ENCODE measurements at regions not wholly inside any gene's neighbourhood (a gene's known extent, or its start where the extent isn't known, plus 50 kb on each side); places are given as distances from the start of the nearest gene placed in this dataset.

- no peak overlapping the region for H3K4me3 ChIP-seq (ENCODE audit: low read length)
- H3K36me3 ChIP-seq (ENCODE audit: control insufficient read depth, insufficient read depth, low read length), result no peaks in the 10 kb centered on the region
- WGBS (ENCODE audit: insufficient coverage), result 86% methylated on average over 9 of the region's 9 CpGs
- no peak overlapping the region for H3K27ac ChIP-seq (ENCODE audit: low read length)
- Mint-ChIP-seq H3K9me3 (no peaks in the 10 kb centered on the region), H3K36me3 (no peaks in the 10 kb centered on the region), H3K27me3 (ENCODE audit: low read depth in 2 of 2) (peaks cover 6 to 7% of the 10 kb centered on the region in 2 donors), H3K27ac (no peak overlapping the region), H3K4me1 (peaks cover 18 to 21% of the 10 kb centered on the region in 2 donors), H3K4me3 (no peak overlapping the region)
- H3K4me1 ChIP-seq (ENCODE audit: control insufficient read depth, insufficient read depth, low read length), result peaks cover 4% of the 10 kb centered on the region
- no peak for TF ChIP-seq CTCF (IDR thresholded peaks at IDR 0.05)
- intact Hi-C loops (cut with micrococcal nuclease), result loop anchor here (5.0 kb wide), 1 partner anchor 1267 kb away; no protein-coding TSS in a partner anchor
- no peaks in the 10 kb centered on the region for H3K9me3 ChIP-seq (ENCODE audit: control insufficient read depth, insufficient read depth, low read length)
- DNase-seq, result no peak
- no peak for ATAC-seq
- H3K27me3 ChIP-seq (ENCODE audit: control insufficient read depth, insufficient read depth, low read length), result peaks cover 5% of the 10 kb centered on the region
These were observed 88.6 kb upstream of the DHRSX start for GRCh38 chrX:2589186-2590020.

DNA sequence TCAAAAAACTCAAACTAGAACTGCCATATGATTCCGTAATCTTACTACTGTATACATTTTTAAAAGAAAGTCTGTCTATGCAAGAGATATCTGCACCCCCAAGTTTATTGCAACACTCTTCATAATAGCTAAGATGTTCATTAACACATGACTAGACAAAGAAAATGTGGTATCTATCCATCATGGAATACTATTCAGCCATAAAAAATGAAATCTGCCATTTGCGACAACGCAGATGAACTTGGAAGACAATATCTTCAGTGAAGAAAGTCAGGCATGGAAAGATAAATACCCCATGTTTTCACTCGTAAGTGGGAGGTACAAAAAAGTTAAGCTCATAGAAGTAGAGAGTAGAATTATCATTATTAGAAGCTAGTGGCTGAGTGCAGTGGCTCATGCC is 87.3 kb upstream of the DHRSX start:
- Mint-ChIP-seq H3K9me3 (no peaks in the 10 kb centered on the region), H3K4me3 (no peak overlapping the region), H3K36me3 (no peaks in the 10 kb centered on the region), H3K4me1 (peaks cover 13 to 16% of the 10 kb centered on the region in 2 donors), H3K27me3 (ENCODE audit: low read depth in 2 of 2) (peaks cover 9 to 13% of the 10 kb centered on the region in 2 donors), H3K27ac (no peak overlapping the region)
- 96% methylated on average over 4 of the region's 4 CpGs for WGBS (ENCODE audit: insufficient coverage)
- H3K27ac ChIP-seq (ENCODE audit: low read length), result no peak overlapping the region
- H3K4me1 ChIP-seq (ENCODE audit: control insufficient read depth, insufficient read depth, low read length), result peaks cover 2% of the 10 kb centered on the region
- H3K36me3 ChIP-seq (ENCODE audit: control insufficient read depth, insufficient read depth, low read length), result no peaks in the 10 kb centered on the region
- DNase-seq (no peak), ATAC-seq (no peak)
- H3K4me3 ChIP-seq (ENCODE audit: low read length), result no peak overlapping the region
- peaks cover 8% of the 10 kb centered on the region for H3K27me3 ChIP-seq (ENCODE audit: control insufficient read depth, insufficient read depth, low read length)
- no peaks in the 10 kb centered on the region for H3K9me3 ChIP-seq (ENCODE audit: control insufficient read depth, insufficient read depth, low read length)
- TF ChIP-seq CTCF (IDR thresholded peaks at IDR 0.05), result no peak
- intact Hi-C loops (cut with micrococcal nuclease), result no loop called here

GRCh38 chrX:2587146-2587545 is 86.4 kb upstream of the DHRSX start:
- Mint-ChIP-seq H3K4me3 (no peak overlapping the region), H3K27ac (no peak overlapping the region), H3K36me3 (no peaks in the 10 kb centered on the region), H3K4me1 (peaks cover 7 to 11% of the 10 kb centered on the region in 2 donors), H3K27me3 (ENCODE audit: low read depth in 2 of 2) (peaks cover 18 to 22% of the 10 kb centered on the region in 2 donors), H3K9me3 (no peaks in the 10 kb centered on the region)
- intact Hi-C loops (cut with micrococcal nuclease), result no loop called here
- Histone ChIP-seq H3K36me3 (ENCODE audit: control insufficient read depth, insufficient read depth, low read length) (no peaks in the 10 kb centered on the region), H3K9me3 (ENCODE audit: control insufficient read depth, insufficient read depth, low read length) (no peaks in the 10 kb centered on the region), H3K4me1 (ENCODE audit: control insufficient read depth, insufficient read depth, low read length) (peaks cover 2% of the 10 kb centered on the region), H3K27ac (ENCODE audit: low read length) (no peak overlapping the region), H3K27me3 (ENCODE audit: control insufficient read depth, insufficient read depth, low read length) (peaks cover 17% of the 10 kb centered on the region), H3K4me3 (ENCODE audit: low read length) (no peak overlapping the region)
- no peak for TF ChIP-seq CTCF (IDR thresholded peaks at IDR 0.05)
- WGBS (ENCODE audit: insufficient coverage), result 17% methylated on average over 4 of the region's 4 CpGs
- DNase-seq, result no peak
- ATAC-seq, result no peak

- no peaks in the 10 kb centered on the region for H3K36me3 Mint-ChIP-seq
- H3K4me1 Mint-ChIP-seq, result peaks cover 5 to 10% of the 10 kb centered on the region in 2 donors
- Histone ChIP-seq H3K4me1 (ENCODE audit: control insufficient read depth, insufficient read depth, low read length) (peaks cover 2% of the 10 kb centered on the region), H3K27me3 (ENCODE audit: control insufficient read depth, insufficient read depth, low read length) (peaks cover 22% of the 10 kb centered on the region), H3K36me3 (ENCODE audit: control insufficient read depth, insufficient read depth, low read length) (no peaks in the 10 kb centered on the region), H3K9me3 (ENCODE audit: control insufficient read depth, insufficient read depth, low read length) (no peaks in the 10 kb centered on the region), H3K4me3 (ENCODE audit: low read length) (no peak overlapping the region), H3K27ac (ENCODE audit: low read length) (no peak overlapping the region)
- peaks cover 29 to 35% of the 10 kb centered on the region in 2 donors for H3K27me3 Mint-ChIP-seq (ENCODE audit: low read depth in 2 of 2)
- H3K27ac Mint-ChIP-seq, result no peak overlapping the region
- WGBS (ENCODE audit: insufficient coverage), result 91% methylated on average over 8 of the region's 8 CpGs
- ATAC-seq, result no peak
- H3K4me3 Mint-ChIP-seq, result no peak overlapping the region
- H3K9me3 Mint-ChIP-seq, result no peaks in the 10 kb centered on the region
- DNase-seq, result no peak
- intact Hi-C loops (cut with micrococcal nuclease), result no loop called here
- no peak for TF ChIP-seq CTCF (IDR thresholded peaks at IDR 0.05)
These were observed 84.3 kb upstream of the DHRSX start for GRCh38 chrX:2585158-2585470.

All from natural killer cell (primary cell).